ENCODE measurements at regions not wholly inside any gene's neighbourhood (a gene's known extent, or its start where the extent isn't known, plus 50 kb on each side); places are given as distances from the start of the nearest gene placed in this dataset.
"Not testable (repeated sequence)": the region's sequence is repeated elsewhere in the genome, so short reads cannot be mapped to it uniquely, and the experiment has no call there.

DNA sequence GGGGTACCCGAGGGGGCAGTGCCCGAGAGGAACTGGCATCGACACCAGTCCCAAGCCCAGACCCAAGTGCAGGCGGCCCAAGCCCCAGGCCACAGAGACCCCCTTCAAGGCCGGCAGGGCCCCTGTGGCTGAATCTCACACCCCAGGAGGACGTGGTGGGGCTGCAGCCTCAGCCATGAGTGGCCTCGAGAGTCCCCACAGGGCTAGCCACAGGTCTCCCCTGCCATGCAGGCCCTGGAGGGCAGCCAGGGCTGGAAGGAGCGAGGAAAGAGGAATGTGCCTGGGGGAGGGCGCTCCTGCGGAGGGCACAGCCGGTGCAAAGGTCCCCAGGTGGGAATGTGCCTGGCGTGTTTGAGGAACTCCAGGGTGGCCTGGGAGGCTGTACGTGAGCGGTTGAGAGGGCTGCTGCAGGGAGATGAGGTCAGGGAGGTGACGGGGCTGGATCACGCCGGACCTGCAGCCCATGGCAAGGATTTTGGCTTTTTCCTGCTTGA lies 86.1 kb downstream of the NCOR2 start:
- no peak overlapping the region for H3K27ac ChIP-seq (ENCODE audit: low read depth, low read length)
- WGBS, 3 donors, result 74 to 77% (median 76%) methylated on average over 14 to 17 of the region's 17 CpGs

DNA sequence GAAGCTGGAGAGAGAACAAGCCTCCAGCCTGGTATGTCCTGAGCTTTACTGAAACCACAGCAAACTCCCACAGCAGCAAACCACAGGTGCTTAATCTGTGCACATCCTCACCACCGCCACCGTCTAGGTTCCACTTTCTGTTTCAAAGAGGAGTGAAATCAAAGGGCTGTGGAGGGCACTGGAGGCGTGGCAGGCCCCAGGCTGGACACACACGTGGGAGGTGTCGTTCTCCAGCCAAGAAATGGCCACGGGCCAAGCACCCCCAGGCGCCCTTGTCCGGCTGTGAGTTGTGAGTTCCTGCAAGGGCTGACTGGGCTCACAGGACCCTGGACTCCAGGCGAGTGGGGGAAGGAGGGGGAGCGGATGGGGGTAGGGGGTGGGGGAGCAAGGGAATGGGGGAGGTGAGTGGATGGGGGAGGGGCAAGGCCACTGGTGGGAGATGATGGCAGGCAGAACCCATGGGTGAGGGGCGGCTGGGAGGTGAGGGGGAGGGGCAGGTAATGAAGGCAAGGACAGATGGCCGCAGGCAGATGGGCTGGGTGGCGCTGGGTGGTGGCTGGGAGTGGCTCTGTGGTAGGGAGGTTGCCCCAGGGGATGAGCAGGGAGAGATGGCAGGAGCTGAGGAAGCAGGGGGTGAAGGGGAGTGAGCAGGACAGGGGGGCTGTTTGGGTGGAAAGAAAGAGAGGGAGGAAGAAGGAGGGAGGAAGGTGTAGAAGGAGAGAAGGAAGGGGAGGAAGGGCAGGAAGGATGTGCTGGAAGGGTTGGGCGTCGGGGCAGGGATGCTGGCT lies 86.7 kb downstream of the NCOR2 start:
- 31 to 49% (median 38%) methylated on average over 15 of the region's 15 CpGs for WGBS, 3 donors
- no peak overlapping the region for H3K27ac ChIP-seq (ENCODE audit: low read depth, low read length)

DNA sequence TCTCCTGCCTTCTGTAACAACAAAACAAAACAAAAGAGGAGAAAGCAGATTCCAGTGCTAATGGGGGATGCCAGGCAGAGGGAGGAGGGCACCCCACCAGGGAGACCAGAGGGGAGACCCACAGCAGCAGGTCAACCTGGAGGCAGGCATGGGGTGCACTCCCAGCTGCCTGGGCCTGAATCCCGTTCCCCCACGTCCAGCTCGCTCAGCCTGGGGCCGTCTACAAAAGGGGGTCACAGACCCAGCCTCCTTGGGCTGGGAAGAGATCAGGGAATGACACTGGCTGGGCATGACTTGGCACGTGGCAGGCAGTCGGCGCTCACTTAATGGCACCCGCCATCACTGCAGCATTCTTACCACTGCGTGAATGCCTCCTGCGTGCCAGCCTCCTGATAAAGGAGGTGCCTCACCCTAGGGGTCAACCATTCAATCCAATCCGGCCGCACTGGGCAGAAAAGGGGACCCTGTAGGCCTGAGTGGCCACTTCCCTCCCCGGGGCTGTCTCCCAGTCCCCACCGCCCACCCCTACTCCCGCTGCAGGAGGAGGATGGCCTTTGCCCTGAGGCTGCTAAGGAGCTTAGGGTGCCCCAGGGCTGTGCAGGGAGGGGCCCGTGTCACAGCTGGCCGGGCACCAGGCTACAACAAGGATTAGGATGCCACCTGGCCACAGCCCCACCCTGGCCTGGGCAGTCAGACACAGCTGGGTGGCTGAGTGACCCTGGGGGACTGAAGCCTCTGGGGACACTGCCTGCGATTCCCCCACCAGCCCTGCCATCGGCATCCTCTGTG lies 87.5 kb downstream of the NCOR2 start:
- no peak overlapping the region for H3K27ac ChIP-seq (ENCODE audit: low read depth, low read length)
- 79 to 84% (median 83%) methylated on average over 19 of the region's 19 CpGs for WGBS, 3 donors

DNA sequence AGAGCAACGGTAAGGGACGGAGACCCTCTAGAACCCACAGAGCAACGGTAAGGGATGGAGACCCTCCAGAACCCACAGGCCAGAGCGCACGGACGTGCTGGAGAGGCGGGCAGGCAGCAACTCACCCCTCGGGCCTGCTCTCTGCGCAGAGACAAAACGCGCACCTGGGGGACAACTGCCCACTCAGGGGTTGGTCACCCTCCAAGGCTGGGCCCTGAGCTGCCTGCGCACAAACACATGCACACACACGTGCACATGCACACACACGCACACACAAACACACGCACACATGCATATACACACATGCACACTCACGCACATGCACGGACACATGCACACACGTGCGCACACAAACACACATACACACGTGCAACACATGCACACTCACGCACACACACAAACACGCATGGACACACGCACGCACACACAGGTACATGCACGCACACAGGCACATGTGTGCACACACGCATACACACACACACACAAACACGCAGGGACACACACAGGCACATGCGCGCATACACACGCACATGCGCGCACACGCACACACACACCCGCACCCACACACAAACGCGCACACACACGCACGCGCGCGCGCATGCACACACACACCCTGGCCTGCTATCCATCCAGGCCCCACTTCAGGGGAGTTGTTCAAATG lies 88.3 kb downstream of the NCOR2 start:
- 94 to 95% (median 95%) methylated on average over 42 of the region's 42 CpGs for WGBS, 3 donors
- H3K27ac ChIP-seq (ENCODE audit: low read depth, low read length), result no peak overlapping the region

DNA sequence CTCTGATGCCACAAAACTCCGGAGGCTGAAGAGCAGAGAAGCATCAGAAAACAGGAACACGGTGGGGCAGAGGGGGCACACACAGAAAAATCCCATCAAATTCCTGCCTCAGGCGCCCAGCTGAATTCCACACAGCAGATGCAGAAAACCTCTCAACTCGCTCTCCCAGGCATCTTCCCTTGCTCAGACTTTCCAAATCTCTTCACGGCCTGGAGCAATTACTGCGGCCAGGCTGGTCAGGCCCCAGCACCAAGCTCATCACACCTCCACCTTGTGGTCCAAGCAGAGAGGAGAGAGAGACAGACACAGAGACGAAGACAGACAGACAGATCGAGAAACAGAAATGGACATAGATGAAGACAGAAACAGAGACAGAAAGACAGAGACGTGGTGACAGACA lies 89.0 kb downstream of the NCOR2 start:
- H3K27ac ChIP-seq (ENCODE audit: low read depth, low read length), result no peak overlapping the region
- 85 to 88% (median 87%) methylated on average over 9 of the region's 9 CpGs for WGBS, 3 donors

DNA sequence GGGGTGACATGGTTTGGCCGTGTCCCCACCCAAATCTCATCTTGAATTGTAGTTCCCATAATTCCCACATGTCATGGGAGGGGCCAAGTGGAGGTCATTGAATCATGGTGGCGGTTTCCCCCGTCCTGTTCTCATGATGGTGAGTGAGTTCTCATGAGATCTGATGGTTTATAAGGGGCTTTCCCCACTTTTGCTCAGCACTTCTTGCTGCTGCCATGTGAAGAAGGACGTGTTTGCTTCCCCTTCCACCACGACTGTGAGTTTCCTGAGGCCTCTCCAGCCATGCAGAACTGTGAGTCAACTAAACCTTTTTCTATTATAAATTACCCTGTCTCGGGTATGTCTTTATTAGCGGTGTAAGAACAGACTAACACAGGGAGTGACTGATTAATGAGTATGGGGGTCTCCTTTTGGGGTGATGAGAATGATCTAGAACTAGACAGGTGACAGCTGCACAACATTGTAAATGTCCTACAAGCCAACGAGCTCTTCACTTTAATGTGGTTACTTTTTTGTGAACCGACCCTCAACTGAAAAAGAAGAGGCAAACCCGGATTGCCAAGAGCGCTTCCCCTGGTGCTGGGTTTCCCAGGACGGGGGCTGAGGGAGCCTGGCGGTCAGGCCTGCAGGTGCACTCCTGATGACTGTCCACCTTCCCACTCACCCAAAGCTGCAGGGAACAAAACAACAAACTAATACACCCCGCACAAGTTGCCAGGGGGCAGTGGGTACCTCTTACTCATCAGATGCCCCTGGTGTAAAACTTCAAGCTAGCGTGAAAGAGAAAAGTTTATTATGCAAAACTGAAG lies 90.1 kb downstream of the NCOR2 start:
- 76 to 82% (median 76%) methylated on average over 15 of the region's 15 CpGs for WGBS, 3 donors
- no peak overlapping the region for H3K27ac ChIP-seq (ENCODE audit: low read depth, low read length)

DNA sequence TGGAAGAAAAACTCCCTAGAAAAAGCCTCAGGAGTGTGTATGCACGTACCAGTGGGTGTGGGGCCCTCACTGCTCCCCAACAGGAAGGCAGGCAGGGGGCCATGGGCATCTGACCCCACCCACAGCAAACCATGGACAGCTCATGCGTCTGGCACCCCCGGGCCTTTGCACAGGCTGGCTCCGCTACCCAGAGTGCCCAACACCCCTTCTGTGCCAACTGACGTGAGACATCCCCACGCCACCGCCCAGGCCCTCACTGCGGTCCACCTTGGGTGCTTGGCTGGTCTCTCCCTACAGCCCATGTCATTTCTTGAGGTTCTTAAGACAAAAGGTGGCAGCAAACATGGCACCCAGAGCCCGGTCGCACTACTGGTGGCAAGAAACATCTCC lies 91.4 kb downstream of the NCOR2 start:
- H3K27ac ChIP-seq (ENCODE audit: low read depth, low read length), result no peak overlapping the region

DNA sequence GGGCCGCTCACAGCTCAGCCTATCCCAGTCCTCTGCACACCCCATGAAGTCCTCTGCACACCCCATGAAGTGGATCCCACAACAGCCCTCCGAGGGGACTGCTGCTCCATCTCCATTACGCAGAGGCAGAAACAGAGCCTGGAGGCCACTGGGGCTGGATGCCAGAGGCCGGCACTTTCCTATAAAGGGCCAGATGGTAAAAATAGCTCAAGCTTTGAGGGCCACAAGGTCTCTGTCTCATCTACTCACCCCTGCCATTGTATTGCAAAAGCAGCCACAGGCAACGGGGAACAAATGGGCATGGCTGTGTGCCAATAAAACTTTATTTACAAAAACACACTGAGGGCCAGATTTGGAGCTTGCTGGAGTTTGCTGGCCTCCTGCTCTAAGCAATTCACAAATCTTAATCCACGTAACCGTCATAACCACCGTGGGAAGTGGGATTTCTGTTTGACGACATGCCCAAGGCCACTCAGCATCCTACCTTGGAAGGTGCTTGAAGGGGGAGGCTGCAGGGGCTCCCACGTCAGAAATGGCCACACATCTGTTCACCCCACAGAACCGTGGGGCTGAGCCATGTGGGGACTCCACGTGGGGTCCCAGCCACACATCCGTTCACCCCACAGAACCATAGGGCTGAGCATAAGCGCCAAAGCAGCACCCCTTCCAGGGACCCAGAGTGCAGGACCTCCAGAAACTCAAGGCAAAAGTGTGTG lies 92.0 kb downstream of the NCOR2 start:
- 81 to 89% (median 88%) methylated on average over 14 of the region's 14 CpGs for WGBS, 3 donors

More for the DNA sequence above, 91.4 kb downstream of the NCOR2 start:
- 96 to 99% (median 98%) methylated on average over 10 of the region's 10 CpGs for WGBS, 3 donors

DNA sequence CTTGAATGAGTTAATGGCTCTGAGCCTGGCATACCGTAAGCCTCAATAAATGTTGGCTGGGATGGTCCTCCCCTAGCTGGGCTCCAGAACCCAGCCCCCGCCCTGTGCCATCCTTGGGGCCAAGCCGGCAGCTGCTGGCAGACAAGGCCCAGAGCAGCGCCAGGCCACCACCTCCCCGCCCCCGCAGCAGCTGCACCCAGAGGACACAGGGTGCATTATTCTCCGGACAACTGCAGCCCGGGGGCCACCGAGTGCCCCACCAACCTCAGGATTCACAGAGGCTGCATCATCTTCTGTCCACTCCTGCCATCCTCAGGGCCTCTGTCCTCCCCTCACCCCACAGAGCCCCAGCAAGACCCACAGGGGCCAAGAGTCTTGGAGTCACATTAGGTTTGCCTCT lies 92.7 kb downstream of the NCOR2 start:
- no peak overlapping the region for H3K27ac ChIP-seq (ENCODE audit: low read depth, low read length)
- 79 to 91% (median 84%) methylated on average over 9 of the region's 9 CpGs for WGBS, 3 donors

More for the DNA sequence above, 92.0 kb downstream of the NCOR2 start:
- H3K27ac ChIP-seq (ENCODE audit: low read depth, low read length), result no peak overlapping the region

DNA sequence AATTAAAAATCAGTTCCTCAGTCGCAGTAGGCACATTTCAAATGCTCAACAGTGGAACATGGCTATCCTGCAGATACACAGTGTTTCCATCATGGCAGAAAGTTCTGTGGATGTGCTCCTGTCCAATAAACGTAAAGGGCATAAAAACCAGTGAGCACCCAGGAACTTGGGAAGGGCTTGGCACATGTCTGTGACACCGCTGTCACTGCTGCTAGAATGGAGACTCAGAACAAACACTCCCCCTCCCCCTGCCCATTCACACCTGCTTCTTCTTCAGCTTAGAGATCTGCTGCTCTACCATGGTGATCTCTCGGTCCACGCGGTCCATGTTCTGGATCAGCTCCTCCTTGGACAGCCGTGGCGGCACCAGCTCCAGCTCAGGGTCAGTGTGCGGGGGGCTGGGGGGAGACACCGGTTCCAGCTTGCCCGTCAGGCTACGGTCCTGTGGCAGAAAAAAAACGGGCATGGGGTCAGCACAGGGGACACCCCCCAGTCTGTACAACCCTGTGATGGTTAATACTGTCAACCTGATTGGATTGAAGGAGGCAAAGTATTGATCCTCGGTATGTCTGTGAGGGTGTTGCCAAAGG lies 94.6 kb downstream of the NCOR2 start:
- WGBS, 3 donors, result 97 to 98% (median 98%) methylated on average over 14 of the region's 14 CpGs
- H3K27ac ChIP-seq (ENCODE audit: low read depth, low read length), result no peak overlapping the region

DNA sequence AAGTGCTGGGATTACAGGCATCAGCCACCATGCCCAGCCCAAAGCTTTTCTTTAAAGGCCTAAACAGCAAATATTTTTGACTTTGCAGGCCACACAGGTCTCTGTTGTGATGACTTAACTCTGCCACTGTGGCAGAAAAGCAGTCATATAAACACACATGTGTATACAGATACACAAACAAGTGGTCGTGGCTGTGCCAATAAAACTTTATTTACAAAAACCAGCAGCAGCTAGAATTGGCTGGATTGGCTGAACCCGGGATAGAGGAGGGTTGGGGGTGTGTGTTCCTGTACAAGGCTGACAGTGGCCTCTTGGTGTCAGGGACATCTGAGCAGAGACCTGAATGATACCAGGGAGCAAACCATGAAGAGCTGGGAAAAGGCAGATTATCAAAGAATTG lies 95.6 kb downstream of the NCOR2 start:
- H3K27ac ChIP-seq (ENCODE audit: low read depth, low read length), result no peak overlapping the region
- 84 to 89% (median 88%) methylated on average over 2 of the region's 2 CpGs for WGBS, 3 donors

DNA sequence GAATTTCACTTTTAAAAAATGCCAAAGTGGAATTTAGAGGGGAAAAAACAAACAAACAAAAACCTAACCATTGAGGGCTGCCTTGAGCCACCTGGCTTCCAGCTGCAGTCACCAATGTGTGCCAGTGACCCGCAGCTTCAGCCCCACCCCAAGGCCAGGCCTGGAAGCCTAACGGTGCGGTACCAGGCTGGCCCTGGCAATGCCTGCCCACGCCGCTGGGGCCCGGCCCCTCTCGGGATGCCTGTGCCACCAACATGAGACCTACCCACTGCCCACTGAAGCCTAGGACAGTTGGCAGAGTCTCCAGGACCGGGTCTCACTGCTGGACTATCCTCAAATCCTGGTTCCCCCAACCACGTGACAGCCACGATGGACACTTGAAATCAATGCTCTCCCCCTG lies 96.6 kb downstream of the NCOR2 start:
- 93 to 97% (median 93%) methylated on average over 10 of the region's 10 CpGs for WGBS, 3 donors
- H3K27ac ChIP-seq (ENCODE audit: low read depth, low read length), result no peak overlapping the region

DNA sequence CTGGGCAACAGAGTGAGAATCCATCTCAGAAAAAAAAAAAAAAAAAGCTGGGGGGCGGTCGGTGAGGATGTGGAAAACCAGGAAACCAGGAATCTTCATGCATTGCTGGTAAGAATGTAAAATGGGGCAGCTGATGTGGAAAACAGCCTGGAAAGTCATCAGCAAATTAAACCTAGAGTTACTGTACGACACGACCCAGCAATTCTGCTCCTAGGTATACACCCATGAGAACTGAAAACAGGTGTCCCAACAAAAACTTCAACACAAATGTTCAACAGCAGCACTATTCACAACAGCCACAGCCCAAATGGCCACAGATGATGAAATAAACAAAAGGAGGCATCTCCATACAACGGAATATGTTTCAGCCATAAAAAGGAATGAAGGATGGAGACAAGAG lies 97.3 kb downstream of the NCOR2 start:
- H3K27ac ChIP-seq (ENCODE audit: low read depth, low read length), result no peak overlapping the region
- WGBS, 3 donors, result 98 to 99% (median 99%) methylated on average over 5 of the region's 5 CpGs

DNA sequence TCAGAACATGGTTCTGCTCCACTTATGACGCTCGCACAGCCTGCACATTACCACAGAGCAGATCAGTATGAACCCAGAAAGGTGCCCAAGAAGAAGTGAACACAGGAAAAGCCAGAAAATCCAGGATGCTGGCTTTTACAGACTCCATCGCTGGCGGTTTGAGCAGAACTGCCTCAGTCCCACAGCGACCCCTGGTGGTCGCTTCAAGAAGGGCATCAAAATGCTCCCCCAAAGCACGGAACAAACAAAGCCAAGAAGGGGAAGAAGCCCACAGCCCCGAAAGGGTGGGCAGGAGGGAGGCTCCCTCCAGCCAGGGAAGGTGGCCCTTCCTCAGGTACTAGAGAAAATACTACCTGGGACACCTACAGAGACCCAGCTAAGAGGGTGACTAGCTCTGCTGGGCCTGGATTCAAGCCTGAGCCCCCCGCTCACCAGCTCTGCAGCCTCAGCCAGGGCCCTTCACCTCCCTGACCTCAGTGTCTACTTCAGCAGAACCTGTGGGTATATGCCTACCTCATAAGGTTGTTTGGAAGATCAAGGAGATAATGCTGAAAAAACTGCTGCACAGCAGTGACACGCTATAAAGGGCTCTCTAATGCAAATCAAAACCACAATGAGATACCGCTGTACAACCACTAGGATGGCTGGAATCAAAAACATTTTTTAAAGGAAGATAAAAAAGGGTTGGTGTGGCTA lies 98.1 kb downstream of the NCOR2 start:
- no peak overlapping the region for H3K27ac ChIP-seq (ENCODE audit: low read depth, low read length)
- 81 to 85% (median 85%) methylated on average over 11 of the region's 11 CpGs for WGBS, 3 donors

DNA sequence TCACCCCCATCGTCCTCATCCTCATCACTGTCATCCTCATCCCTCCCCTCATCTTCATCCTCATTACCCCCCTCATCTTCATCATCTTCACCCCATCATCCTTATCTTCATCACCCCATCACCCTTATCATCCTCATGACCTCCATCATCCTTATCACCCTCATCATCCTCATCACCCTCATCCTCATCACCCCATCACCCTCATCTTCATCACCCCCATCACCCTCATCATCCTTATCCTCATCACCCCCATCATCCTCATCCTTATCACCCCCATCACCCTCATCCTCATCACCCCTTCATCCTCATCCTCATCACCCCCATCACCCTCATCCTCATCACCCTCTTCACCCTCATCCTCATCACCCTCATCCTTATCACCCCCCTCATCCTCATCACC lies 99.9 kb downstream of the NCOR2 start:
- WGBS, 3 donors, result 81 to 97% (median 87%) methylated on average over 1 of the region's 1 CpG
- not testable (repeated sequence) for H3K27ac ChIP-seq (ENCODE audit: low read depth, low read length)

DNA sequence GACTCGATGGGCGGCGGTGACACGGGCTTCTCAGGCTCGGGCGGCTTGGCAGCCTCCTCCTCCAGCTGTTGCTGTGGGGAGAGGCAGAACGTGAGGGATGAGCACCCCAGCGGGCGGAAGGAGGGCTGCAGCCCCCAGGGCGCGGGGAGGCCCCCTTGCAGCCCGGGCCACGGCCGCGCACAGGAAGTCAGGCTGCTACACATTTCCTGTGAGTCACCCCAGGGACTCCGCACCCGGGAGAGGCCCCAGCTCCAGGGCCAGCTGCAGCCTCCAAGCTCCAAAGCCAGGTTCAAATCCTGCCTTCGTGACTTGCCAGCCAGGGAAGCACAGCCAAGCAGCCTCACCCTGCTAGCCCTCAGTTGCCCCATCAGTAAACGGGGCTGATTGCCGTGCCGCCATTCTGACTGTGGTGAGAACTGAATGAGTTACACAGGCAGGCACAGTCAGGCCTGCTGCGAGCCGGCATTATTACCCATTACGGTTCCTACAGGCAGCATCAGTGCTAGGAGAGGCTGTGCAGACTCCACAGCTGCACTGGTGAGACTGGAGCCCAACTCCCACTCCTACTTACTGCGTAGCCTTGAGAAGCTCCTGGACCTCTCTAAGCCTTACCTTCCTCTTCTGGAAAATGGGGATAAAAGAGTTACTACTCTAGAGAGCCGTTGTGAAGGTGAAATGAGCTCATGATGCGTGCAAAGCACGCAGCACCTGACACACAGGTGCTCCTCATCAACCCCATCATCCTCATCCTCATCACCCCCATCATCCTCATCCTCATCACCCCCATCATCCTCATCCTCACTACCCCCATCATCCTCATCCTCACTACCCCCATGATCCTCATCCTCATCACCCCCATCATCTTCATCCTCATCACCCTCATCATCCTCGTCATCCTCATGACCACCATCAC lies 100.9 kb downstream of the NCOR2 start:
- WGBS, 3 donors, result 47 to 79% (median 56%) methylated on average over 28 to 29 of the region's 29 CpGs
- H3K27ac ChIP-seq (ENCODE audit: low read depth, low read length), result no peak overlapping the region
